H9 (cell line): ENCODE measurements at regions not wholly inside any gene's neighbourhood (a gene's known extent, or its start where the extent isn't known, plus 50 kb on each side); places are given as distances from the start of the nearest gene placed in this dataset.

Source experiments
- DNase-seq: peaks from one replicate; pipeline ENCODE4 v3.0.0-alpha.2; 2017
- H2AFZ ChIP-seq: one replicate; pipeline ENCODE4 v1.6.1; 2013; ENCODE audit warnings: mild to moderate bottlenecking, low read length, control low read depth, moderate library complexity
- H2AK5ac ChIP-seq: 2 replicates; pipeline ENCODE4 v1.6.1; 2013; ENCODE audit warnings: low read length, control low read depth, mixed read lengths; ENCODE audit not compliant: insufficient read length
- H2BK120ac ChIP-seq: one replicate; pipeline ENCODE4 v1.6.1; 2013; ENCODE audit warnings: low read depth, mild to moderate bottlenecking, low read length, control low read depth, inconsistent platforms; ENCODE audit not compliant: poor library complexity, severe bottlenecking
- H2BK12ac ChIP-seq: 2 replicates; pipeline ENCODE4 v1.6.1; 2013; ENCODE audit warnings: low read length, control low read depth, mixed read lengths, low read depth; ENCODE audit not compliant: insufficient read length
- H2BK15ac ChIP-seq: 2 replicates; pipeline ENCODE4 v1.6.1; 2013; ENCODE audit warnings: low read depth, low read length, control low read depth
- H2BK20ac ChIP-seq: one replicate; pipeline ENCODE4 v1.6.1; 2013; ENCODE audit warnings: low read depth, mild to moderate bottlenecking, low read length, control low read depth, inconsistent platforms; ENCODE audit not compliant: poor library complexity, severe bottlenecking
- H2BK5ac ChIP-seq: 2 replicates; pipeline ENCODE4 v1.6.1; 2013; ENCODE audit warnings: low read length, control low read depth, mixed read lengths; ENCODE audit not compliant: insufficient read length
- H3K14ac ChIP-seq: 2 replicates; pipeline ENCODE4 v1.6.1; 2013; ENCODE audit warnings: low read length, control low read depth; ENCODE audit not compliant: insufficient read depth
- H3K18ac ChIP-seq: 2 replicates; pipeline ENCODE4 v1.6.1; 2013; ENCODE audit warnings: low read depth, mild to moderate bottlenecking, mixed read lengths, low read length, control low read depth; ENCODE audit not compliant: insufficient read length
- H3K23ac ChIP-seq: 2 replicates; pipeline ENCODE4 v1.6.1; 2013; ENCODE audit warnings: low read length, control low read depth, mixed read lengths, low read depth; ENCODE audit not compliant: insufficient read length
- H3K23me2 ChIP-seq: 2 replicates; pipeline ENCODE4 v1.6.1; 2013; ENCODE audit warnings: low read depth, mild to moderate bottlenecking, mixed read lengths, low read length, control low read depth; ENCODE audit not compliant: insufficient read length, poor library complexity, severe bottlenecking
- H3K27ac ChIP-seq: 2 replicates; pipeline ENCODE4 v1.5.1; 2013; ENCODE audit warnings: low read length, control low read depth, mixed read lengths, low read depth; ENCODE audit not compliant: insufficient read length
- H3K27me3 ChIP-seq: 2 replicates; pipeline ENCODE4 v1.6.1; 2013; ENCODE audit warnings: low read length, control low read depth, inconsistent platforms; ENCODE audit not compliant: insufficient read depth
- H3K4ac ChIP-seq: 2 replicates; pipeline ENCODE4 v1.6.1; 2013; ENCODE audit warnings: low read depth, mild to moderate bottlenecking, control low read depth, inconsistent platforms, low read length, moderate library complexity
- H3K4me1 ChIP-seq: 2 replicates; pipeline ENCODE4 v1.6.1; 2013; ENCODE audit warnings: low read length, control low read depth, inconsistent platforms; ENCODE audit not compliant: insufficient read depth
- H3K4me2 ChIP-seq: 2 replicates; pipeline ENCODE4 v1.6.1; 2013; ENCODE audit warnings: low read length, control low read depth, mixed read lengths; ENCODE audit not compliant: insufficient read length, insufficient read depth
- H3K56ac ChIP-seq: 2 replicates; pipeline ENCODE4 v1.6.1; 2013; ENCODE audit warnings: low read depth, mild to moderate bottlenecking, mixed read lengths, low read length, control low read depth; ENCODE audit not compliant: insufficient read length
- H3K79me1 ChIP-seq: 2 replicates; pipeline ENCODE4 v1.6.1; 2013; ENCODE audit warnings: low read depth, mild to moderate bottlenecking, moderate library complexity, low read length, control low read depth, inconsistent platforms; ENCODE audit not compliant: insufficient read depth, poor library complexity, severe bottlenecking
- H3K79me2 ChIP-seq: 2 replicates; pipeline ENCODE4 v1.6.1; 2013; ENCODE audit warnings: low read length, control low read depth, inconsistent platforms; ENCODE audit not compliant: insufficient read depth
- H3K9ac ChIP-seq: 2 replicates; pipeline ENCODE4 v1.6.1; 2013; ENCODE audit warnings: low read length, control low read depth, mixed read lengths; ENCODE audit not compliant: insufficient read length; ENCODE audit errors: extremely low read depth
- H3K9me3 ChIP-seq: one replicate; pipeline ENCODE4 v1.6.1; 2013; ENCODE audit warnings: low read depth, low read length, inconsistent platforms; ENCODE audit not compliant: control insufficient read depth
- H3T11ph ChIP-seq: one replicate; pipeline ENCODE4 v1.6.1; 2013; ENCODE audit warnings: mild to moderate bottlenecking, low read length, control low read depth, inconsistent platforms
- H4K20me1 ChIP-seq: one replicate; pipeline ENCODE4 v1.6.1; 2013; ENCODE audit not compliant: control insufficient read depth, insufficient read length, insufficient read depth
- H4K5ac ChIP-seq: 2 replicates; pipeline ENCODE4 v1.6.1; 2013; ENCODE audit warnings: low read depth, mild to moderate bottlenecking, mixed read lengths, low read length, control low read depth; ENCODE audit not compliant: insufficient read length
- H4K8ac ChIP-seq: replicated peaks from 2 replicates; pipeline ENCODE4 v1.6.1; 2013; ENCODE audit warnings: low read length, control low read depth, mixed read lengths, low read depth; ENCODE audit not compliant: insufficient read length
- H4K91ac ChIP-seq: 2 replicates; pipeline ENCODE4 v1.6.1; 2013; ENCODE audit warnings: low read depth, mild to moderate bottlenecking, moderate library complexity, mixed read lengths, low read length, control low read depth; ENCODE audit not compliant: insufficient read length
- H3K27ac Mint-ChIP-seq, 3 experiments: 2 replicates in 2 of 3; 3 replicates in 1 of 3; pipeline ENCODE4 v1.8.0; 2020 to 2021; ENCODE audit warnings: mixed read lengths in 3 of 3, mild to moderate bottlenecking in 1 of 3, moderate library complexity in 1 of 3
- H3K27me3 Mint-ChIP-seq: 2 replicates; pipeline ENCODE4 v1.8.0; 2021; ENCODE audit warnings: low read depth, mild to moderate bottlenecking, moderate library complexity, mixed read lengths
- H3K36me3 Mint-ChIP-seq, 3 experiments: 2 replicates in 2 of 3; 3 replicates in 1 of 3; pipeline ENCODE4 v1.8.0; 2020 to 2021; ENCODE audit warnings: low read depth in 3 of 3, mixed read lengths in 3 of 3; ENCODE audit not compliant: insufficient read depth in 1 of 3
- H3K4me1 Mint-ChIP-seq, 2 experiments: 2 replicates each; pipeline ENCODE4 v1.8.0; 2020; ENCODE audit warnings: mixed read lengths in 2 of 2
- H3K4me3 Mint-ChIP-seq, 2 experiments: 2 replicates in 1 of 2; 3 replicates in 1 of 2; pipeline ENCODE4 v1.8.0; 2020 to 2021; ENCODE audit warnings: mild to moderate bottlenecking in 2 of 2, mixed read lengths in 2 of 2, moderate library complexity in 1 of 2
- H3K9me3 Mint-ChIP-seq, 2 experiments: 2 replicates in 1 of 2; 3 replicates in 1 of 2; pipeline ENCODE4 v1.8.0; 2020; ENCODE audit warnings: mild to moderate bottlenecking in 2 of 2, mixed read lengths in 2 of 2, moderate library complexity in 1 of 2
- WGBS: extraction: QIAGEN DNeasy Blood & Tissue Kit; methylation state at CpG from one replicate; pipeline ENCODE4 v1.1.7; 2013; ENCODE audit warnings: missing lambda C conversion rate, low lambda C conversion rate, mixed read lengths; ENCODE audit not compliant: insufficient read length; ENCODE audit errors: extremely low coverage; 5-methylcytosine and 5-hydroxymethylcytosine counted together
- TF ChIP-seq, protein P1 (sequence below): fragments of 200-600 bp; sonication (generic); conservative IDR thresholded peaks from 3 replicates; pipeline ENCODE4 v1.8.0; 2021; ENCODE audit warnings: antibody characterized with exemption, mild to moderate bottlenecking

DNA sequence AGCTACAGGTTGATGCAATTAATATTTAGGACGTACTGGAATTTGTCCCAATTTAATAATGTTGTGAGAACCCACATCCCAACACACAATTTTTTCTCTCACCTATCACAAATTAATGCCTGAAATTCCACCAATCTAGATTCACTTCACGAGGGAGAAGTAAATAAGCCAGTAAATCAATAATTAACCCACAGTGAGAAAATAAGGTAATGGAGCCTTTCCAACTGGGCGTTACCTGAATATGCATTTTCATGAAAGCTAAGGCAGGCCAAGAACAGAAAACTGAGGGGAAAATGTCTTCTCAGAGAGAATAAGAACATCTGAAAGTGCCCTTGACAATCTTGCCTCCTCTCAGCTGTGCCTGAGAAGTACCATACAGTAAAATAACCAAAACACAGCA, 240.8 kb upstream of the NR5A2 start:
- DNase-seq: no peak
- Histone ChIP-seq H3K9me3 (no peaks in the 10 kb centered on the region), H3K4ac (no peak overlapping the region), H2BK15ac (no peak overlapping the region), H2BK120ac (no peak overlapping the region), H4K5ac (no peak overlapping the region), H4K8ac (no peak overlapping the region), H3K23me2 (no peaks in the 10 kb centered on the region), H3K4me1 (peaks cover 3% of the 10 kb centered on the region; the same call in 1 of the 2 replicates), H4K20me1 (no peaks in the 10 kb centered on the region), H3K27ac (no peak overlapping the region), H2BK12ac (no peak overlapping the region), H3K4me2 (no peak overlapping the region), H2BK5ac (no peak overlapping the region), H2AFZ (no peak overlapping the region), H3K27me3 (no peaks in the 10 kb centered on the region), H3K14ac (no peak overlapping the region), H3K9ac (no peak overlapping the region), H3K79me2 (no peaks in the 10 kb centered on the region), H2AK5ac (no peak overlapping the region), H3K18ac (no peak overlapping the region), H3K56ac (no peak overlapping the region), H3T11ph (no peak overlapping the region), H3K79me1 (no peaks in the 10 kb centered on the region), H4K91ac (no peak overlapping the region), H2BK20ac (no peak overlapping the region), H3K23ac (no peak overlapping the region)
- no CpG with 5 or more reads among the region's 3 CpGs for WGBS
- no peak overlapping the region for H3K27ac Mint-ChIP-seq
- no peaks in the 10 kb centered on the region for H3K27me3 Mint-ChIP-seq
- H3K36me3 Mint-ChIP-seq: no peaks in the 10 kb centered on the region; a peak in 1 of 7 replicates
- H3K4me3 Mint-ChIP-seq: no peak overlapping the region
- TF ChIP-seq, protein P1, sequence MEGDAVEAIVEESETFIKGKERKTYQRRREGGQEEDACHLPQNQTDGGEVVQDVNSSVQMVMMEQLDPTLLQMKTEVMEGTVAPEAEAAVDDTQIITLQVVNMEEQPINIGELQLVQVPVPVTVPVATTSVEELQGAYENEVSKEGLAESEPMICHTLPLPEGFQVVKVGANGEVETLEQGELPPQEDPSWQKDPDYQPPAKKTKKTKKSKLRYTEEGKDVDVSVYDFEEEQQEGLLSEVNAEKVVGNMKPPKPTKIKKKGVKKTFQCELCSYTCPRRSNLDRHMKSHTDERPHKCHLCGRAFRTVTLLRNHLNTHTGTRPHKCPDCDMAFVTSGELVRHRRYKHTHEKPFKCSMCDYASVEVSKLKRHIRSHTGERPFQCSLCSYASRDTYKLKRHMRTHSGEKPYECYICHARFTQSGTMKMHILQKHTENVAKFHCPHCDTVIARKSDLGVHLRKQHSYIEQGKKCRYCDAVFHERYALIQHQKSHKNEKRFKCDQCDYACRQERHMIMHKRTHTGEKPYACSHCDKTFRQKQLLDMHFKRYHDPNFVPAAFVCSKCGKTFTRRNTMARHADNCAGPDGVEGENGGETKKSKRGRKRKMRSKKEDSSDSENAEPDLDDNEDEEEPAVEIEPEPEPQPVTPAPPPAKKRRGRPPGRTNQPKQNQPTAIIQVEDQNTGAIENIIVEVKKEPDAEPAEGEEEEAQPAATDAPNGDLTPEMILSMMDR: no peak
- H3K9me3 Mint-ChIP-seq: no peaks in the 10 kb centered on the region; a peak in 2 of 5 replicates
- H3K4me1 Mint-ChIP-seq: peaks cover 12 to 22% of the 10 kb centered on the region in 2 experiments
